PC-9 (cell line): ENCODE measurements at regions not wholly inside any gene's neighbourhood (a gene's known extent, or its start where the extent isn't known, plus 50 kb on each side); places are given as distances from the start of the nearest gene placed in this dataset.

Source experiments
- BruUV-seq: library from RNA; stranded (reverse); fragments of 400-500 nt; replicated peaks from 2 replicates; lab custom pipeline; 2021; lab: Mats Ljungman, UMichigan
- CTCF ChIA-PET: fragments of 300-600 bp; sonication (Branson Sonifier 250); formaldehyde crosslinking; loops from one replicate; lab custom pipeline; 2022; ENCODE audit warnings: antibody characterized with exemption; lab: Charles Lee
- POLR2A ChIA-PET: fragments of 300-600 bp; sonication (Branson Sonifier 250); formaldehyde crosslinking; loops from one replicate; lab custom pipeline; 2022; ENCODE audit warnings: antibody characterized with exemption; ENCODE audit not compliant: unreplicated experiment; lab: Charles Lee
- DNase-seq, 2 experiments: peaks; one replicate each; pipeline versions ENCODE4 v3.0.0 to v3.0.0-alpha.2; 2015 to 2022; ENCODE audit warnings: mixed read lengths in 1 of 2
- H2AFZ ChIP-seq: fragments of 200-600 bp; sonication (generic); 2 replicates; pipeline ENCODE4 v1.8.1; 2017; ENCODE audit warnings: antibody characterized with exemption
- H3F3A ChIP-seq: fragments of 200-600 bp; sonication (generic); 2 replicates; pipeline ENCODE4 v1.8.1; 2017; ENCODE audit warnings: antibody characterized with exemption, mild to moderate bottlenecking, low read depth; ENCODE audit not compliant: insufficient read depth
- H3K27ac ChIP-seq: fragments of 200-600 bp; sonication (generic); 2 replicates; pipeline ENCODE4 v1.6.1; 2016; ENCODE audit warnings: mixed run types
- H3K27me3 ChIP-seq: fragments of 200-600 bp; sonication (generic); 2 replicates; pipeline ENCODE4 v1.6.1; 2016; ENCODE audit warnings: low read depth, mixed run types; ENCODE audit not compliant: insufficient read depth
- H3K36me3 ChIP-seq: fragments of 200-600 bp; sonication (generic); 2 replicates; pipeline ENCODE4 v1.6.1; 2016; ENCODE audit warnings: low read depth, mixed run types
- H3K4me1 ChIP-seq: fragments of 200-600 bp; sonication (generic); replicated peaks from 2 replicates; pipeline ENCODE4 v1.6.1; 2016; ENCODE audit warnings: mixed run types; ENCODE audit not compliant: insufficient read depth
- H3K4me2 ChIP-seq: fragments of 200-600 bp; sonication (generic); 2 replicates; pipeline ENCODE4 v1.6.1; 2017; ENCODE audit warnings: mixed run types
- H3K4me3 ChIP-seq: fragments of 200-600 bp; sonication (generic); 2 replicates; pipeline ENCODE4 v1.6.1; 2016; ENCODE audit warnings: mixed run types
- H3K79me2 ChIP-seq: fragments of 200-600 bp; sonication (generic); 2 replicates; pipeline ENCODE4 v1.6.1; 2017; ENCODE audit warnings: low read depth, mixed run types
- H3K9me2 ChIP-seq: fragments of 200-600 bp; sonication (generic); 2 replicates; pipeline ENCODE4 v1.8.1; 2017; ENCODE audit warnings: mild to moderate bottlenecking; ENCODE audit not compliant: insufficient read depth
- H3K9me3 ChIP-seq: fragments of 200-600 bp; sonication (generic); 2 replicates; pipeline ENCODE4 v1.8.1; 2016; ENCODE audit warnings: low read depth; ENCODE audit not compliant: insufficient read depth
- H4K20me1 ChIP-seq: fragments of 200-600 bp; sonication (generic); 2 replicates; pipeline ENCODE4 v1.8.1; 2017; ENCODE audit not compliant: insufficient read depth
- EZH2 ChIP-seq: fragments of 200-600 bp; sonication (generic); IDR thresholded peaks from 2 replicates; pipeline ENCODE4 v1.8.0; 2017; ENCODE audit warnings: antibody characterized with exemption, low read depth
- intact Hi-C: fragments of 100-400 bp; cut with micrococcal nuclease; formaldehyde crosslinking; loops from one replicate; pipeline ENCODE4 v1.10.0; 2022; ENCODE audit not compliant: unreplicated experiment
- TF ChIP-seq, protein P1 (sequence below): fragments of 200-600 bp; sonication (generic); conservative IDR thresholded peaks from 2 replicates; pipeline ENCODE4 v1.6.1; 2017; ENCODE audit warnings: mixed run types, antibody characterized with exemption, mild to moderate bottlenecking, moderate library complexity

- Histone ChIP-seq H3K79me2 (no peaks in the 10 kb centered on the region), H3K36me3 (no peaks in the 10 kb centered on the region), H3K4me3 (no peak overlapping the region), H3K4me1 (no peaks in the 10 kb centered on the region), H2AFZ (no peak overlapping the region), H3K27me3 (no peaks in the 10 kb centered on the region), H3K4me2 (no peak overlapping the region), H4K20me1 (no peaks in the 10 kb centered on the region), H3K9me2 (no peaks in the 10 kb centered on the region), H3K9me3 (peaks cover 4% of the 10 kb centered on the region; the same call in 1 of the 2 replicates), H3K27ac (no peak overlapping the region), H3F3A (no peaks in the 10 kb centered on the region)
- TF ChIP-seq, protein P1, sequence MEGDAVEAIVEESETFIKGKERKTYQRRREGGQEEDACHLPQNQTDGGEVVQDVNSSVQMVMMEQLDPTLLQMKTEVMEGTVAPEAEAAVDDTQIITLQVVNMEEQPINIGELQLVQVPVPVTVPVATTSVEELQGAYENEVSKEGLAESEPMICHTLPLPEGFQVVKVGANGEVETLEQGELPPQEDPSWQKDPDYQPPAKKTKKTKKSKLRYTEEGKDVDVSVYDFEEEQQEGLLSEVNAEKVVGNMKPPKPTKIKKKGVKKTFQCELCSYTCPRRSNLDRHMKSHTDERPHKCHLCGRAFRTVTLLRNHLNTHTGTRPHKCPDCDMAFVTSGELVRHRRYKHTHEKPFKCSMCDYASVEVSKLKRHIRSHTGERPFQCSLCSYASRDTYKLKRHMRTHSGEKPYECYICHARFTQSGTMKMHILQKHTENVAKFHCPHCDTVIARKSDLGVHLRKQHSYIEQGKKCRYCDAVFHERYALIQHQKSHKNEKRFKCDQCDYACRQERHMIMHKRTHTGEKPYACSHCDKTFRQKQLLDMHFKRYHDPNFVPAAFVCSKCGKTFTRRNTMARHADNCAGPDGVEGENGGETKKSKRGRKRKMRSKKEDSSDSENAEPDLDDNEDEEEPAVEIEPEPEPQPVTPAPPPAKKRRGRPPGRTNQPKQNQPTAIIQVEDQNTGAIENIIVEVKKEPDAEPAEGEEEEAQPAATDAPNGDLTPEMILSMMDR: no peak
- no peak for TF ChIP-seq EZH2
- CTCF ChIA-PET: no interaction called here
- no peak for DNase-seq
- BruUV-seq: no TSS peak
- POLR2A ChIA-PET: no interaction called here
- intact Hi-C loops: no loop called here
Observed at GRCh38 chr16:72679856-72680255, 368.1 kb downstream of the ZFHX3 start.

DNA sequence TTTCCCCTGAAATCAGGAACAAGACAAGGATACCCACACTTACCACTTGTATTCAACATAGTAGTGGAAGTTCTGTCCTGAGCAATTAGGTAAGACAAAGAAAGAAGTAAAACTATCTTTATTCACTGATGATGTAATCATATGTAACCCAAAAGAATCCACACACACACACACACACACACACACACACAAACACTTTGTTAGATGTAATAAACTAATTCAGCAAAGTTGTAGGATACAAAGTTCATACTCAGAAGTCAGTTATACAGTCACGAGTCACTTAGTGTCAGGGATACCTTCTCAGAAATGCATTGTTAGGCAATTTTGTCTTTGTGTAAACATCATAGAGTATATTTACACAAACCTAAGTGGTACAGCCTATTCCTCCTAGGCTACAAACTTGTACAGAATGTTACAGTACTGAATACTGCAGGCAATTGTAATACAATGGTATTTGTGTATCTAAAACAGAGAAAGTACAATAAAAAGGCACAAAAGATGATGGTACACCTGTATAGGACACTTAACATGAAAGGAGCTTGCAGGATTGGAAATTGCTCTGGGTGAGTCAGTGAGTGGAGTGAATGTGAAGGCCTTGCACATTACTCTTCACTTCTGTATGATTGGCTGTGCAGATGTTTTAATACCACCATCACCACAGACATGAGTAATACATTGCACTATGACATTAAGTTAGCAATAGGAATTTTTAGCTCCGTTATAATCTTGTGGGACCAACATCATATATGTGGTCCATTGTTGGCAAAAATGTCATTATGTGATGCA lies 370.1 kb downstream of the ZFHX3 start:
- no peaks in the 10 kb centered on the region for H3K27me3 ChIP-seq
- H2AFZ ChIP-seq: no peak overlapping the region
- DNase-seq: no peak
- H3F3A ChIP-seq: no peaks in the 10 kb centered on the region
- no peaks in the 10 kb centered on the region for H3K36me3 ChIP-seq
- no peak overlapping the region for H3K27ac ChIP-seq
- no TSS peak for BruUV-seq
- ChIA-PET CTCF (no interaction called here), POLR2A (no interaction called here)
- no peak overlapping the region for H3K4me3 ChIP-seq
- no peaks in the 10 kb centered on the region for H3K79me2 ChIP-seq
- no peaks in the 10 kb centered on the region for H3K9me2 ChIP-seq
- H3K9me3 ChIP-seq: peaks cover 4% of the 10 kb centered on the region; the same call in 1 of the 2 replicates
- intact Hi-C loops: no loop called here
- H4K20me1 ChIP-seq: no peaks in the 10 kb centered on the region
- no peaks in the 10 kb centered on the region for H3K4me1 ChIP-seq
- TF ChIP-seq, protein P1: no peak
- TF ChIP-seq EZH2: no peak
- H3K4me2 ChIP-seq: no peak overlapping the region

- TF ChIP-seq EZH2: no peak
- TF ChIP-seq, protein P1: no peak
- Histone ChIP-seq H3K4me3 (no peak overlapping the region), H3K9me3 (peaks cover 4% of the 10 kb centered on the region; the same call in 1 of the 2 replicates), H2AFZ (no peak overlapping the region), H3K27ac (no peak overlapping the region), H3K4me2 (no peak overlapping the region), H4K20me1 (no peaks in the 10 kb centered on the region), H3K4me1 (no peaks in the 10 kb centered on the region), H3F3A (no peaks in the 10 kb centered on the region), H3K79me2 (no peaks in the 10 kb centered on the region), H3K27me3 (no peaks in the 10 kb centered on the region), H3K9me2 (no peaks in the 10 kb centered on the region), H3K36me3 (no peaks in the 10 kb centered on the region)
- BruUV-seq: no TSS peak
- DNase-seq: no peak
- POLR2A ChIA-PET: no interaction called here
- CTCF ChIA-PET: interaction anchor here (0.7 kb wide), 1 partner anchor 18 kb away, joined by 5 read pairs; no protein-coding TSS in a partner anchor
- intact Hi-C loops: no loop called here
Observed at GRCh38 chr16:72673118-72673517, 374.8 kb downstream of the ZFHX3 start.
